Stomach (tissue), 4 donors: ENCODE measurements at regions not wholly inside any gene's neighbourhood (a gene's known extent, or its start where the extent isn't known, plus 50 kb on each side); places are given as distances from the start of the nearest gene placed in this dataset.

Experiments used
- EP300 ChIP-seq: sonication (generic); formaldehyde crosslinking; IDR thresholded peaks from one replicate; pipeline ENCODE4 v1.6.1; 2017; ENCODE audit warnings: antibody characterized with exemption
- POLR2A ChIP-seq, 4 donors: fragments of 450-650 bp; IDR thresholded peaks; one replicate each; pipeline ENCODE4 v1.6.1; 2016; ENCODE audit warnings: antibody characterized with exemption in 4 of 4, control low read depth in 2 of 4, mild to moderate bottlenecking in 1 of 4, moderate library complexity in 1 of 4
- POLR2AphosphoS5 ChIP-seq, 3 donors: sonication (generic); formaldehyde crosslinking; IDR thresholded peaks; one replicate each; pipeline ENCODE4 v1.6.1; 2016; ENCODE audit warnings: antibody characterized with exemption in 3 of 3
- TF ChIP-seq, protein P1 (sequence below), 7 experiments: fragments of 450-650 bp in 4 of 7; fragments of 200-600 bp in 3 of 7; sonication (generic) in 3 of 7; IDR thresholded peaks; one replicate each; pipeline ENCODE4 v1.5.1; 2016 to 2019; ENCODE audit warnings: antibody characterized with exemption in 7 of 7, control low read depth in 2 of 7, mild to moderate bottlenecking in 1 of 7

DNA sequence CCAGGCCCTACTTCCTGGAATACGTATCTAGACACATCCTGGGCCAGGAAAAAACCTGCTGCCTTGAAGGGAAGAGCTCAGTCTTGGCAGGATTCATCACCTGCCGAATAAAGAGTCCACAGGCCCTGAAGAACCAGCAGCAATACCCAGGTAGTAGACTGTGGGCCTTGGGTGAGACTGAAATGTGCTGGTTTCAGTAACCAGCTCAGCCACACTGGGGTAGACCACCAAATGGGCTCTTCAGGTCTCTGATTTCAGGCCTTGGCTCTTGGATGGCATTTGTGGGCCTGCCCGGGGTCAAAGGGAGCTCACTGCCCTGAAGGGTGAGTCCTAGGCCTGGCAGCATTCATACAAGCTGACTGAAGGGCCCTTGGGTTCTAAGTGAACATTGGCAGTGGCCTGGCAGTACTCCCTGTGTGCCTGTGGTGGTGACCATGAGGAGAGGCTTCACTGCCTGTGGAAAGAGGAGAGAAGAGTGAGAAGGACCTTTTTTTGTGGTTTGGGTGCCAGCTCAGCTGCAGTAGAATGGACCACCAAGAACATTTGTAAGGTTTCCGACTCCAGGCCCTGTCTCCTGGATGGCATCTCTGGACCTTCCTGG lies 175.1 kb downstream of the ANKRD30B start:
- TF ChIP-seq POLR2A (IDR thresholded peaks at IDR 0.05) (no peak), POLR2AphosphoS5 (IDR thresholded peaks at IDR 0.05) (no peak), EP300 (no peak)
- TF ChIP-seq, protein P1, sequence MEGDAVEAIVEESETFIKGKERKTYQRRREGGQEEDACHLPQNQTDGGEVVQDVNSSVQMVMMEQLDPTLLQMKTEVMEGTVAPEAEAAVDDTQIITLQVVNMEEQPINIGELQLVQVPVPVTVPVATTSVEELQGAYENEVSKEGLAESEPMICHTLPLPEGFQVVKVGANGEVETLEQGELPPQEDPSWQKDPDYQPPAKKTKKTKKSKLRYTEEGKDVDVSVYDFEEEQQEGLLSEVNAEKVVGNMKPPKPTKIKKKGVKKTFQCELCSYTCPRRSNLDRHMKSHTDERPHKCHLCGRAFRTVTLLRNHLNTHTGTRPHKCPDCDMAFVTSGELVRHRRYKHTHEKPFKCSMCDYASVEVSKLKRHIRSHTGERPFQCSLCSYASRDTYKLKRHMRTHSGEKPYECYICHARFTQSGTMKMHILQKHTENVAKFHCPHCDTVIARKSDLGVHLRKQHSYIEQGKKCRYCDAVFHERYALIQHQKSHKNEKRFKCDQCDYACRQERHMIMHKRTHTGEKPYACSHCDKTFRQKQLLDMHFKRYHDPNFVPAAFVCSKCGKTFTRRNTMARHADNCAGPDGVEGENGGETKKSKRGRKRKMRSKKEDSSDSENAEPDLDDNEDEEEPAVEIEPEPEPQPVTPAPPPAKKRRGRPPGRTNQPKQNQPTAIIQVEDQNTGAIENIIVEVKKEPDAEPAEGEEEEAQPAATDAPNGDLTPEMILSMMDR (IDR thresholded peaks at IDR 0.05), result no peak
